H1 (cell line): ENCODE measurements at regions not wholly inside any gene's neighbourhood (a gene's known extent, or its start where the extent isn't known, plus 50 kb on each side); places are given as distances from the start of the nearest gene placed in this dataset.

Experiments
- CHD1 ChIP-seq: IDR thresholded peaks from 2 replicates; pipeline ENCODE4 v1.6.1; 2012; ENCODE audit warnings: low read depth, low read length, improper control_type of control experiment
- FOSL1 ChIP-seq: IDR thresholded peaks from 2 replicates; pipeline ENCODE4 v1.6.1; 2011; ENCODE audit warnings: mild to moderate bottlenecking, low read depth, low read length, moderate library complexity; ENCODE audit not compliant: insufficient read depth
- KDM1A ChIP-seq: fragments of 200-600, 300-600 bp; sonication (generic); IDR thresholded peaks from 2 replicates; pipeline ENCODE4 v1.7.1; 2016; ENCODE audit warnings: mild to moderate bottlenecking, low read length, borderline replicate concordance
- RFX5 ChIP-seq: IDR thresholded peaks from 2 replicates; pipeline ENCODE4 v1.6.1; 2011; ENCODE audit warnings: low read depth, low read length, improper control_type of control experiment, borderline replicate concordance
- SAP30 ChIP-seq: fragments of 300-600 bp; sonication (generic); IDR thresholded peaks from 2 replicates; pipeline ENCODE4 v1.7.1; 2012; ENCODE audit warnings: low read length, moderate library complexity, mild to moderate bottlenecking, inconsistent platforms; ENCODE audit not compliant: insufficient read depth, insufficient replicate concordance
- SP4 ChIP-seq: IDR thresholded peaks from 2 replicates; pipeline ENCODE4 v1.6.1; 2012; ENCODE audit warnings: low read length, inconsistent platforms
- TAF7 ChIP-seq: optimal IDR thresholded peaks from 2 replicates; pipeline ENCODE3; 2011; ENCODE audit warnings: low read depth, mild to moderate bottlenecking, inconsistent platforms, low read length, moderate library complexity, borderline replicate concordance
- TF ChIP-seq, protein P1 (sequence below): IDR thresholded peaks from 2 replicates; pipeline ENCODE4 v1.6.1; 2012; ENCODE audit warnings: inconsistent platforms

DNA sequence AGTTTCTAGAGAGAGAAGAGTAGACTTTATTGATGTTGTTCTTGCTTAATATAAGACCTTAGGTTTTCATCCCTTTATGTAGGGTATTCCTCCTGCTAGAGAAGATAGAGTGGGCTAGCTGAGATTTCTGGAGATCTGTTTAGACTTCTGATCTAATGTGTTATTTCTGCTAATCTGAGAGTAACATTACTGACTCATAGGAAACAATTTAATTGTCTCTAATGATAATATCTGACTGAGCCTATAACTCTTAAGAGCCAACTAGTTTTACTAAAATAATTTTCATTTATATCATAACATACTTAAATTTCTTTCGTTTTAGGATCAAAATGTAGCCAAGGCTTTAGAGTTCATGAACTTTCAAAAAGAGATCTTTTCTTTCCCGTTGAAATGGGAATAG is 618.7 kb upstream of the ZEB2 start (continued):
- no peak for TF ChIP-seq RFX5
- TF ChIP-seq CHD1 = no peak
- TF ChIP-seq, protein P1, sequence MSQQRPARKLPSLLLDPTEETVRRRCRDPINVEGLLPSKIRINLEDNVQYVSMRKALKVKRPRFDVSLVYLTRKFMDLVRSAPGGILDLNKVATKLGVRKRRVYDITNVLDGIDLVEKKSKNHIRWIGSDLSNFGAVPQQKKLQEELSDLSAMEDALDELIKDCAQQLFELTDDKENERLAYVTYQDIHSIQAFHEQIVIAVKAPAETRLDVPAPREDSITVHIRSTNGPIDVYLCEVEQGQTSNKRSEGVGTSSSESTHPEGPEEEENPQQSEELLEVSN = no peak
- TF ChIP-seq SP4 = no peak
- TF ChIP-seq SAP30 = no peak
- TF ChIP-seq FOSL1 = no peak
- TF ChIP-seq KDM1A = no peak
- no peak for TF ChIP-seq TAF7
